ENCODE measurements at regions not wholly inside any gene's neighbourhood (a gene's known extent, or its start where the extent isn't known, plus 50 kb on each side); places are given as distances from the start of the nearest gene placed in this dataset.
"Not testable (repeated sequence)": the region's sequence is repeated elsewhere in the genome, so short reads cannot be mapped to it uniquely, and the experiment has no call there.

GRCh38 chr11:70894566-70895365, 357.6 kb downstream of the SHANK2 start:
- no peak for DNase-seq (ENCODE audit: low read depth in 4 of 4, low spot score in 3 of 4)

GRCh38 chr11:70895366-70895670, 357.1 kb downstream of the SHANK2 start:
- no peak for DNase-seq (ENCODE audit: low read depth in 4 of 4, low spot score in 3 of 4)

GRCh38 chr11:70897429-70897828, 354.9 kb downstream of the SHANK2 start:
- DNase-seq (ENCODE audit: low read depth in 4 of 4, low spot score in 3 of 4) = no peak

GRCh38 chr11:70899616-70900015, 352.8 kb downstream of the SHANK2 start:
- no peak for DNase-seq (ENCODE audit: low read depth in 4 of 4, low spot score in 3 of 4)

GRCh38 chr11:70900540-70900939, 351.8 kb downstream of the SHANK2 start:
- no peak for DNase-seq (ENCODE audit: low read depth in 4 of 4, low spot score in 3 of 4)

GRCh38 chr11:70901951-70902521, 350.3 kb downstream of the SHANK2 start:
- DNase-seq (ENCODE audit: low read depth in 4 of 4, low spot score in 3 of 4) = peak in 1 of 4 donors; percentile 14

GRCh38 chr11:70903229-70903628, 349.1 kb downstream of the SHANK2 start:
- DNase-seq (ENCODE audit: low read depth in 4 of 4, low spot score in 3 of 4) = not testable (repeated sequence)

GRCh38 chr11:70906101-70906500, 346.3 kb downstream of the SHANK2 start:
- no peak for DNase-seq (ENCODE audit: low read depth in 4 of 4, low spot score in 3 of 4)

- DNase-seq (ENCODE audit: low read depth in 4 of 4, low spot score in 3 of 4) = no peak
Measured at GRCh38 chr11:70908223-70908622, 344.2 kb downstream of the SHANK2 start.

- DNase-seq (ENCODE audit: low read depth in 4 of 4, low spot score in 3 of 4) = no peak
Measured at GRCh38 chr11:70910835-70911234, 341.5 kb downstream of the SHANK2 start.

GRCh38 chr11:70912226-70912840, 340.0 kb downstream of the SHANK2 start:
- no peak for DNase-seq (ENCODE audit: low read depth in 4 of 4, low spot score in 3 of 4)

GRCh38 chr11:70913715-70914231, 338.6 kb downstream of the SHANK2 start:
- no peak for DNase-seq (ENCODE audit: low read depth in 4 of 4, low spot score in 3 of 4)

- DNase-seq (ENCODE audit: low read depth in 4 of 4, low spot score in 3 of 4) = no peak
Measured at GRCh38 chr11:70914496-70914895, 337.9 kb downstream of the SHANK2 start.

GRCh38 chr11:70915158-70915985, 337.0 kb downstream of the SHANK2 start:
- DNase-seq (ENCODE audit: low read depth in 4 of 4, low spot score in 3 of 4) = no peak

- no peak for DNase-seq (ENCODE audit: low read depth in 4 of 4, low spot score in 3 of 4)
Measured at GRCh38 chr11:70916351-70916750, 336.0 kb downstream of the SHANK2 start.

GRCh38 chr11:70918242-70918641, 334.1 kb downstream of the SHANK2 start:
- no peak for DNase-seq (ENCODE audit: low read depth in 4 of 4, low spot score in 3 of 4)

GRCh38 chr11:70921804-70922203, 330.6 kb downstream of the SHANK2 start:
- DNase-seq (ENCODE audit: low read depth in 4 of 4, low spot score in 3 of 4) = no peak

- no peak for DNase-seq (ENCODE audit: low read depth in 4 of 4, low spot score in 3 of 4)
Measured at GRCh38 chr11:70924108-70924507, 328.3 kb downstream of the SHANK2 start.

GRCh38 chr11:70925238-70925637, 327.1 kb downstream of the SHANK2 start:
- DNase-seq (ENCODE audit: low read depth in 4 of 4, low spot score in 3 of 4) = no peak

- no peak for DNase-seq (ENCODE audit: low read depth in 4 of 4, low spot score in 3 of 4)
Measured at GRCh38 chr11:70926543-70927201, 325.7 kb downstream of the SHANK2 start.

All from left renal pelvis (tissue), 4 donors.